SU-DHL-6 (cell line): ENCODE measurements at regions not wholly inside any gene's neighbourhood (a gene's known extent, or its start where the extent isn't known, plus 50 kb on each side); places are given as distances from the start of the nearest gene placed in this dataset.
"Not testable (repeated sequence)": the region's sequence is repeated elsewhere in the genome, so short reads cannot be mapped to it uniquely, and the experiment has no call there.

Experiments used
- H2AFZ ChIP-seq: fragments of 200-600 bp; sonication (generic); 2 replicates; pipeline ENCODE4 v1.6.1; 2014; ENCODE audit warnings: low read depth, mild to moderate bottlenecking, moderate library complexity, mixed read lengths, antibody characterized with exemption, low read length; ENCODE audit not compliant: severe bottlenecking
- H3F3A ChIP-seq: fragments of 200-600 bp; shearing (Covaris generic); 2 replicates; pipeline ENCODE4 v1.6.0; 2016; ENCODE audit warnings: antibody characterized with exemption, mild to moderate bottlenecking; ENCODE audit not compliant: insufficient read depth
- H3K27ac ChIP-seq: fragments of 200-600 bp; sonication (generic); 2 replicates; pipeline ENCODE4 v1.5.1; 2016; ENCODE audit warnings: low read depth, mild to moderate bottlenecking, low read length, moderate library complexity, mixed read lengths
- H3K27me3 ChIP-seq: fragments of 200-600 bp; sonication (generic), shearing (Covaris generic); 2 replicates; pipeline ENCODE4 v1.6.0; 2014; ENCODE audit warnings: mild to moderate bottlenecking, low read length
- H3K36me3 ChIP-seq: fragments of 200-600 bp; sonication (generic); 2 replicates; pipeline ENCODE4 v1.6.1; 2014; ENCODE audit warnings: mild to moderate bottlenecking, low read length, mixed read lengths
- H3K4me2 ChIP-seq: fragments of 300-600, 200-600 bp; shearing (Covaris generic), sonication (generic); 2 replicates; pipeline ENCODE4 v1.6.0; 2014; ENCODE audit warnings: low read length, low read depth, mild to moderate bottlenecking; ENCODE audit not compliant: poor library complexity, severe bottlenecking
- H3K4me3 ChIP-seq: fragments of 200-600 bp; sonication (generic); 2 replicates; pipeline ENCODE4 v1.5.1; 2014; ENCODE audit warnings: antibody characterized with exemption, low read length, mild to moderate bottlenecking, mixed read lengths; ENCODE audit not compliant: insufficient read depth, poor library complexity, severe bottlenecking
- H3K79me2 ChIP-seq: fragments of 200-600 bp; sonication (generic); 2 replicates; pipeline ENCODE4 v1.6.1; 2014; ENCODE audit warnings: mild to moderate bottlenecking, low read length, moderate library complexity; ENCODE audit not compliant: insufficient read depth
- H3K9ac ChIP-seq: fragments of 200-600 bp; sonication (generic); 2 replicates; pipeline ENCODE4 v1.7.0; 2014; ENCODE audit warnings: mild to moderate bottlenecking, low read length
- H3K9me2 ChIP-seq: fragments of 200-600 bp; sonication (generic); replicated peaks from 2 replicates; pipeline ENCODE4 v1.6.1; 2014; ENCODE audit warnings: low read length; ENCODE audit not compliant: insufficient read depth
- H3K9me3 ChIP-seq: fragments of 200-600 bp; sonication (generic); 2 replicates; pipeline ENCODE4 v1.6.1; 2014; ENCODE audit warnings: low read length, mixed read lengths; ENCODE audit not compliant: insufficient read depth
- H4K20me1 ChIP-seq: fragments of 200-600 bp; sonication (generic); 2 replicates; pipeline ENCODE4 v1.6.1; 2014; ENCODE audit warnings: low read depth, mild to moderate bottlenecking, antibody characterized with exemption, low read length, moderate library complexity, mixed read lengths
- EZH2phosphoT487 ChIP-seq: fragments of 200-600 bp; sonication (generic), shearing (Covaris generic); conservative IDR thresholded peaks from 2 replicates; pipeline ENCODE4 v1.6.1; 2018; ENCODE audit warnings: mild to moderate bottlenecking, antibody characterized with exemption, low read length, moderate library complexity, mixed read lengths
- TF ChIP-seq, protein P1 (sequence below): fragments of 200-600 bp; sonication (generic); IDR thresholded peaks from one replicate; pipeline ENCODE4 v1.5.1; 2017; ENCODE audit warnings: antibody characterized with exemption, mild to moderate bottlenecking, low read length, moderate library complexity; ENCODE audit not compliant: insufficient read depth, poor library complexity, severe bottlenecking

DNA sequence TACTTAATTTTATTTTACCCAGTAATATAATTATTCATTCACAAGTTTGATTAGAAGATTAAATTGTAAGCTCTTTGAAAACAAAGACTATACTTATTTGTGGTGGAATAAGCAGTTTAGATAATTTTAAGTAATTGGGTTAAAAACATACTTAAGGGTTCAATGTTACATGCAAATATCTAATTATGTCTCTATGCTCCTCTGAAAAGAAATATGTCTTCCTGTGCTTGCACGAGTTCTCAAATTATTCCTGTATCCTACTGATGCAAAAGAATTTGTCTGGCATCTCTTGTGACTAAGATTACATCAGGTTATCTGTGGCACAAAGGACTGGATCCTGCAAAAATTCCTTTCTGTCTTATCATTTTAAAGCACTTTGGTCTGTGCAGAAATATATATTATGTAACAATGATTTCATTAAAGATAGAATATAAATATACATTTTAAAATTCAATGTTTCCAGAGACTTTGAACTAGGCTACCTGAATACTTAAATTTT is 416.7 kb downstream of the COL11A1 start:
- Histone ChIP-seq H3K27me3 (no peaks in the 10 kb centered on the region), H2AFZ (no peak overlapping the region), H3K27ac (no peak overlapping the region), H3K9me2 (no peaks in the 10 kb centered on the region), H4K20me1 (no peaks in the 10 kb centered on the region), H3K36me3 (no peaks in the 10 kb centered on the region), H3K9me3 (no peaks in the 10 kb centered on the region), H3K4me2 (no peak overlapping the region), H3F3A (no peaks in the 10 kb centered on the region), H3K79me2 (no peaks in the 10 kb centered on the region), H3K4me3 (no peak overlapping the region), H3K9ac (no peak overlapping the region)
- no peak for TF ChIP-seq EZH2phosphoT487
- TF ChIP-seq, protein P1, sequence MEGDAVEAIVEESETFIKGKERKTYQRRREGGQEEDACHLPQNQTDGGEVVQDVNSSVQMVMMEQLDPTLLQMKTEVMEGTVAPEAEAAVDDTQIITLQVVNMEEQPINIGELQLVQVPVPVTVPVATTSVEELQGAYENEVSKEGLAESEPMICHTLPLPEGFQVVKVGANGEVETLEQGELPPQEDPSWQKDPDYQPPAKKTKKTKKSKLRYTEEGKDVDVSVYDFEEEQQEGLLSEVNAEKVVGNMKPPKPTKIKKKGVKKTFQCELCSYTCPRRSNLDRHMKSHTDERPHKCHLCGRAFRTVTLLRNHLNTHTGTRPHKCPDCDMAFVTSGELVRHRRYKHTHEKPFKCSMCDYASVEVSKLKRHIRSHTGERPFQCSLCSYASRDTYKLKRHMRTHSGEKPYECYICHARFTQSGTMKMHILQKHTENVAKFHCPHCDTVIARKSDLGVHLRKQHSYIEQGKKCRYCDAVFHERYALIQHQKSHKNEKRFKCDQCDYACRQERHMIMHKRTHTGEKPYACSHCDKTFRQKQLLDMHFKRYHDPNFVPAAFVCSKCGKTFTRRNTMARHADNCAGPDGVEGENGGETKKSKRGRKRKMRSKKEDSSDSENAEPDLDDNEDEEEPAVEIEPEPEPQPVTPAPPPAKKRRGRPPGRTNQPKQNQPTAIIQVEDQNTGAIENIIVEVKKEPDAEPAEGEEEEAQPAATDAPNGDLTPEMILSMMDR: no peak

DNA sequence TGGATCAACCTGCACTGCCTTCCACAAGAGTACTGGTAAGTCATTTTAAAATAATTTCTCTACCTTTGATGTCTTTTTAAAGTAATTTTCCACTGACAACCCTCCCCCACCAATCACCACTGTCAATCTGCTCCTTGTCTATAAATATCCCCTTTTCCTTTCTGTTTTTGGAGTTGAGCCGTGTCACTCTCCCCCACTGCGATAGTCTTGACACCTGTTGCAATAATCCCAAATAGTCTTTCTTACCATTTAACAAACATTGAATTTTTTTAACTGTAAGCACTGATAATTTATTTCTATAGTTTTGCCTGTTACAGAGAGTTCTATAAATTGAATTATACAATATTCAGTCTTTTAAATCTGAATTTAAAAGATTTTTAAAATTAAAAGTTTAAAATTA is 420.9 kb downstream of the COL11A1 start:
- Histone ChIP-seq H3K36me3 (no peaks in the 10 kb centered on the region), H2AFZ (no peak overlapping the region), H4K20me1 (no peaks in the 10 kb centered on the region), H3K4me2 (no peak overlapping the region), H3K9me2 (no peaks in the 10 kb centered on the region), H3K4me3 (no peak overlapping the region), H3K79me2 (no peaks in the 10 kb centered on the region), H3K9me3 (no peaks in the 10 kb centered on the region), H3K27ac (no peak overlapping the region), H3K9ac (no peak overlapping the region), H3F3A (no peaks in the 10 kb centered on the region), H3K27me3 (no peaks in the 10 kb centered on the region)
- TF ChIP-seq, protein P1: no peak
- no peak for TF ChIP-seq EZH2phosphoT487

DNA sequence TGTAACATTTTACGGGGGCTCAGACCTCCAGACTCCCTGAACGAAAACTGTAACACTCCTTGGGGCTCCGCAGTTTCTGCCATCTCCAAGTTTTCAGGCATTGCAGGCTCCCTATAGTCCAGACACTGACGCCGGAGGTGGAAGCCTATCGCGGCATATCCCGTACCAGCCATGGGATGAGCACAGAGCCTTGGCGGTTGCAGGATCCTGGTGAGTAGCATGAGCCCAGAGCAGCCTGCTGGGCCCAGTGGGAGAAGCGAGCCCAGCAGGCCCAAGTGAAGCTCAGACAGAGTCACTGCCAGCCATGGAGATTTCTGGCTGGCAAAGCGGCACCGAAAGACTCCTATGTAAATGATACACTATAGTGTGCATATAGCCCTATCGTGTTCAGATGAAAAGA is 446.8 kb downstream of the COL11A1 start:
- Histone ChIP-seq H3K4me3 (no peak overlapping the region), H4K20me1 (no peaks in the 10 kb centered on the region), H3K27me3 (no peaks in the 10 kb centered on the region), H3K36me3 (no peaks in the 10 kb centered on the region), H3K9ac (no peak overlapping the region), H3K4me2 (no peak overlapping the region), H3F3A (no peaks in the 10 kb centered on the region), H3K79me2 (no peaks in the 10 kb centered on the region), H3K27ac (no peak overlapping the region), H3K9me2 (no peaks in the 10 kb centered on the region), H3K9me3 (no peaks in the 10 kb centered on the region), H2AFZ (no peak overlapping the region)
- TF ChIP-seq, protein P1: no peak
- no peak for TF ChIP-seq EZH2phosphoT487

DNA sequence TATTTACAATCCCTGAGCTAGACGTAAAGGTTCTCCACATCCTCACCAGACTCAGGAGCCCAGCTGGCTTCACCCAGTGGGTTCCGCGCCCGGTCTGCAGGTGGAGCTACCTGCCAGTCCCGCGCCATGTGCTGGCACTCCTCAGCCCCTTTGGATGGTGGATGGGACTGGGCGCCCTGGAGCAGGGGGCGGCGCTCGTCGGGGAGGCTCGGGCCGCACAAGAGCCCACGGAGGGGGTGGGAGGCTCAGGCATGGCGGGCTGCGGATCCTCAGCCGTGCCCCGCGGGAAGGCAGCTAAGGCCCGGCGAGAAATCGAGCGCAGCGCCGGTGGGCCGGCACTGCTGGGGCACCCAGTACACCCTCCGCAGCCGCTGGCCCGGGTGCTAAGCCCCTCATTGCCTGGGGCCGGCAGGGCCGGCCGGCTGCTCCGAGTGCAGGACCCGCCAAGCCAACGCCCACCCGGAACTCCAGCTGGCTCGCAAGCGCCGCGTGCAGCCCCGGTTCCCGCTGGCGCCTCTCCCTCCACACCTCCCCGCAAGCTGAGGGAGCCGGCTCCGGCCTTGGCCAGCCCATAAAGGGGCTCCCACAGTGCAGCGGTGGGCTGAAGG is 448.3 kb downstream of the COL11A1 start:
- H2AFZ ChIP-seq, H3K36me3 ChIP-seq, H3K27me3 ChIP-seq, H3K4me2 ChIP-seq, H3K9me2 ChIP-seq, H3K9ac ChIP-seq, H3K79me2 ChIP-seq, H3K9me3 ChIP-seq, H3K4me3 ChIP-seq, H3F3A ChIP-seq, H4K20me1 ChIP-seq, H3K27ac ChIP-seq: not testable (repeated sequence)
